H1 (cell line): ENCODE measurements at regions not wholly inside any gene's neighbourhood (a gene's known extent, or its start where the extent isn't known, plus 50 kb on each side); places are given as distances from the start of the nearest gene placed in this dataset.

Experiments used
- CTCF ChIA-PET: fragments of 300-600 bp; sonication (Branson Sonifier 250); formaldehyde crosslinking; loops from one replicate; lab custom pipeline; 2021; ENCODE audit not compliant: partially characterized antibody; lab: Charles Lee
- POLR2A ChIA-PET: fragments of 300-600 bp; sonication (Branson Sonifier 250); formaldehyde crosslinking; loops from one replicate; lab custom pipeline; 2021; ENCODE audit warnings: inconsistent platforms; ENCODE audit not compliant: partially characterized antibody; lab: Charles Lee
- DNase-seq, 2 experiments: peaks; one replicate each; pipeline versions ENCODE4 v3.0.0 to v3.0.0-alpha.2; 2010 to 2022; ENCODE audit warnings: low spot score in 2 of 2, low read depth in 1 of 2, mixed read lengths in 1 of 2
- FAIRE-seq: peaks from 2 replicates; lab custom pipeline; 2011; peaks lifted over from hg19 to GRCh38; lab: Jason Lieb, UNC
- H2AFZ ChIP-seq: 2 replicates; pipeline ENCODE4 v1.8.1; 2012; ENCODE audit warnings: low read length, inconsistent platforms
- H2AK5ac ChIP-seq: 2 replicates; pipeline ENCODE4 v1.6.1; 2013; ENCODE audit warnings: low read depth, low read length
- H2BK120ac ChIP-seq: replicated peaks from 2 replicates; pipeline ENCODE3; 2013; ENCODE audit warnings: low read depth, low read length, inconsistent platforms
- H2BK12ac ChIP-seq: 2 replicates; pipeline ENCODE4 v1.6.1; 2013; ENCODE audit warnings: low read depth, low read length
- H2BK15ac ChIP-seq: 2 replicates; pipeline ENCODE4 v1.6.1; 2013; ENCODE audit warnings: low read length
- H2BK20ac ChIP-seq: 2 replicates; pipeline ENCODE4 v1.6.1; 2013; ENCODE audit warnings: low read length
- H2BK5ac ChIP-seq: 2 replicates; pipeline ENCODE4 v1.6.1; 2013; ENCODE audit warnings: low read depth, low read length
- H3K14ac ChIP-seq: 2 replicates; pipeline ENCODE4 v1.6.1; 2013; ENCODE audit warnings: inconsistent platforms; ENCODE audit not compliant: insufficient read length
- H3K18ac ChIP-seq: 2 replicates; pipeline ENCODE4 v1.6.1; 2013; ENCODE audit warnings: low read length; ENCODE audit errors: extremely low read depth
- H3K23ac ChIP-seq: 2 replicates; pipeline ENCODE4 v1.6.1; 2013; ENCODE audit warnings: inconsistent platforms; ENCODE audit not compliant: insufficient read length
- H3K23me2 ChIP-seq: 2 replicates; pipeline ENCODE4 v1.6.1; 2013; ENCODE audit warnings: low read depth, low read length
- H3K27ac ChIP-seq: 2 replicates; pipeline ENCODE4 v1.6.1; 2011; ENCODE audit warnings: low read depth, low read length, inconsistent platforms
- H3K27me3 ChIP-seq, 4 experiments: replicated peaks in 1 of 4; 1 replicate in 1 of 4; 2 replicates in 3 of 4; pipeline versions ENCODE4 v1.6.1 to v1.8.1; 2011 to 2013; ENCODE audit warnings: low read length in 3 of 4, mild to moderate bottlenecking in 3 of 4, inconsistent platforms in 2 of 4, mixed read lengths in 2 of 4, moderate library complexity in 1 of 4; ENCODE audit not compliant: control insufficient read depth in 3 of 4, insufficient read depth in 3 of 4; ENCODE audit errors: extremely low read depth in 1 of 4
- H3K36me3 ChIP-seq, 4 experiments: 2 replicates each; pipeline versions ENCODE4 v1.6.1 to v1.8.1; 2011 to 2013; ENCODE audit warnings: mild to moderate bottlenecking in 4 of 4, low read length in 3 of 4, moderate library complexity in 2 of 4, control low read depth in 1 of 4, inconsistent platforms in 1 of 4; ENCODE audit not compliant: insufficient read depth in 4 of 4, control insufficient read depth in 2 of 4
- H3K4ac ChIP-seq: replicated peaks from 2 replicates; pipeline ENCODE3; 2013; ENCODE audit warnings: low read length, low read depth, mixed read lengths, inconsistent platforms; ENCODE audit not compliant: insufficient read length
- H3K4me1 ChIP-seq, 4 experiments: replicated peaks in 1 of 4; 1 replicate in 1 of 4; 2 replicates in 3 of 4; pipeline versions ENCODE4 v1.6.1 to v1.8.1; 2011 to 2013; ENCODE audit warnings: low read length in 3 of 4, inconsistent platforms in 2 of 4, mixed read lengths in 1 of 4; ENCODE audit not compliant: insufficient read depth in 4 of 4, control insufficient read depth in 3 of 4
- H3K4me2 ChIP-seq, 2 experiments: 2 replicates each; pipeline versions ENCODE4 v1.6.1 to v1.8.1; 2011 to 2013; ENCODE audit warnings: low read depth in 2 of 2, low read length in 2 of 2, control low read depth in 1 of 2, inconsistent platforms in 1 of 2, mild to moderate bottlenecking in 1 of 2; ENCODE audit not compliant: insufficient read depth in 1 of 2
- H3K4me3 ChIP-seq, 4 experiments: fragments of 200-600, 300-600 bp in 1 of 4; sonication (generic), shearing (Covaris generic), sonication (Bioruptor Twin) in 1 of 4; 2 replicates each; pipeline versions ENCODE4 v1.5.1 to v1.8.1; 2011 to 2016; ENCODE audit warnings: low read length in 4 of 4, low read depth in 3 of 4, control low read depth in 2 of 4, inconsistent platforms in 2 of 4, mild to moderate bottlenecking in 2 of 4, mixed read lengths in 1 of 4, moderate library complexity in 1 of 4; ENCODE audit not compliant: insufficient read depth in 2 of 4; ENCODE audit errors: extremely low read depth in 1 of 4
- H3K56ac ChIP-seq: replicated peaks from 2 replicates; pipeline ENCODE3; 2013; ENCODE audit warnings: low read depth, mild to moderate bottlenecking, mixed read lengths, low read length, inconsistent platforms; ENCODE audit not compliant: insufficient read length
- H3K79me1 ChIP-seq: 2 replicates; pipeline ENCODE4 v1.6.1; 2013; ENCODE audit warnings: low read depth, low read length, control low read depth
- H3K79me2 ChIP-seq, 2 experiments: 2 replicates each; pipeline versions ENCODE4 v1.6.1 to v1.8.1; 2012 to 2013; ENCODE audit warnings: low read length in 2 of 2, mild to moderate bottlenecking in 2 of 2, inconsistent platforms in 1 of 2; ENCODE audit not compliant: insufficient read depth in 2 of 2, control insufficient read depth in 1 of 2
- H3K9ac ChIP-seq, 4 experiments: replicated peaks in 1 of 4; 1 replicate in 1 of 4; 2 replicates in 3 of 4; pipeline versions ENCODE4 v1.6.1 to v1.8.1; 2011 to 2013; ENCODE audit warnings: low read depth in 3 of 4, low read length in 3 of 4, control low read depth in 2 of 4, mild to moderate bottlenecking in 2 of 4, moderate library complexity in 2 of 4, inconsistent platforms in 1 of 4; ENCODE audit errors: extremely low read depth in 1 of 4
- H3K9me3 ChIP-seq, 2 experiments: 2 replicates each; pipeline versions ENCODE4 v1.6.1 to v1.8.1; 2012 to 2013; ENCODE audit warnings: mild to moderate bottlenecking in 2 of 2, moderate library complexity in 2 of 2, control low read depth in 1 of 2, inconsistent platforms in 1 of 2, low read depth in 1 of 2, low read length in 1 of 2, mixed read lengths in 1 of 2; ENCODE audit not compliant: insufficient read depth in 2 of 2
- H4K20me1 ChIP-seq, 2 experiments: replicated peaks in 1 of 2; 2 replicates each; pipeline versions ENCODE3 to v1.8.1; 2011 to 2013; ENCODE audit warnings: inconsistent platforms in 2 of 2, low read length in 2 of 2, mild to moderate bottlenecking in 1 of 2; ENCODE audit not compliant: insufficient read depth in 2 of 2, control insufficient read depth in 1 of 2
- H4K5ac ChIP-seq: 2 replicates; pipeline ENCODE4 v1.6.1; 2013; ENCODE audit warnings: low read length, low read depth, mixed read lengths, inconsistent platforms; ENCODE audit not compliant: insufficient read length
- H4K8ac ChIP-seq: 2 replicates; pipeline ENCODE4 v1.8.0; 2013; ENCODE audit warnings: mild to moderate bottlenecking, moderate library complexity, low read length, inconsistent platforms; ENCODE audit not compliant: insufficient read depth; ENCODE audit errors: extremely low read depth
- H4K91ac ChIP-seq: replicated peaks from 2 replicates; pipeline ENCODE3; 2013; ENCODE audit warnings: low read length, mixed read lengths, inconsistent platforms; ENCODE audit not compliant: insufficient read length
- BCL11A ChIP-seq, 2 experiments: IDR thresholded peaks; one replicate each; pipeline ENCODE4 v1.6.1; 2011; ENCODE audit warnings: low read depth in 2 of 2, low read length in 2 of 2, mild to moderate bottlenecking in 2 of 2
- CEBPB ChIP-seq: IDR thresholded peaks from 2 replicates; pipeline ENCODE4 v1.6.1; 2012; ENCODE audit warnings: low read depth, low read length
- CTCF ChIP-seq, 3 experiments: IDR thresholded peaks; 1 replicate in 2 of 3; 2 replicates in 1 of 3; pipeline versions ENCODE4 v1.5.1 to v1.6.1; 2011; ENCODE audit warnings: low read length in 3 of 3, mild to moderate bottlenecking in 3 of 3, inconsistent platforms in 2 of 3, low read depth in 1 of 3, moderate library complexity in 1 of 3; ENCODE audit not compliant: insufficient read depth in 1 of 3; ENCODE audit errors: control extremely low read depth in 1 of 3
- FOSL1 ChIP-seq: IDR thresholded peaks from 2 replicates; pipeline ENCODE4 v1.6.1; 2011; ENCODE audit warnings: mild to moderate bottlenecking, low read depth, low read length, moderate library complexity; ENCODE audit not compliant: insufficient read depth
- HDAC2 ChIP-seq, 2 experiments: fragments of 300-600 bp in 1 of 2; sonication (generic) in 1 of 2; IDR thresholded peaks; 2 replicates each; pipeline ENCODE4 v1.6.1; 2011 to 2012; ENCODE audit warnings: low read depth in 2 of 2, low read length in 2 of 2, mild to moderate bottlenecking in 2 of 2, moderate library complexity in 2 of 2, borderline replicate concordance in 1 of 2, inconsistent platforms in 1 of 2
- KDM1A ChIP-seq: fragments of 200-600, 300-600 bp; sonication (generic); IDR thresholded peaks from 2 replicates; pipeline ENCODE4 v1.7.1; 2016; ENCODE audit warnings: mild to moderate bottlenecking, low read length, borderline replicate concordance
- NANOG ChIP-seq: IDR thresholded peaks from 2 replicates; pipeline ENCODE4 v1.6.1; 2011; ENCODE audit warnings: low read length, low read depth, mild to moderate bottlenecking, inconsistent platforms; ENCODE audit not compliant: insufficient read depth, poor library complexity, severe bottlenecking
- PHF8 ChIP-seq: fragments of 200-600 bp; sonication (generic); conservative IDR thresholded peaks from 2 replicates; pipeline ENCODE4 v1.7.1; 2012; ENCODE audit warnings: low read depth, mild to moderate bottlenecking, inconsistent platforms, low read length, moderate library complexity
- RAD21 ChIP-seq, 2 experiments: IDR thresholded peaks in 1 of 2; conservative IDR thresholded peaks in 1 of 2; 2 replicates each; pipeline ENCODE4 v1.6.1; 2011; ENCODE audit warnings: low read depth in 2 of 2, low read length in 2 of 2, improper control_type of control experiment in 1 of 2, inconsistent platforms in 1 of 2, mild to moderate bottlenecking in 1 of 2, moderate library complexity in 1 of 2
- SIX5 ChIP-seq: IDR thresholded peaks from 2 replicates; pipeline ENCODE4 v1.6.1; 2011; ENCODE audit warnings: mild to moderate bottlenecking, low read depth, low read length
- TAF1 ChIP-seq: IDR thresholded peaks from 2 replicates; pipeline ENCODE4 v1.6.1; 2011; ENCODE audit warnings: mild to moderate bottlenecking, low read depth, low read length
- TCF12 ChIP-seq: IDR thresholded peaks from 2 replicates; pipeline ENCODE4 v1.6.1; 2011; ENCODE audit warnings: low read depth, mild to moderate bottlenecking, low read length
- WGBS, 2 experiments: shearing (Covaris generic) in 1 of 2; methylation state at CpG; one replicate each; pipeline versions ENCODE4 v1.1.6 to v1.1.7; 2013 to 2015; ENCODE audit warnings: low lambda C conversion rate in 2 of 2, mixed read lengths in 2 of 2, inconsistent platforms in 1 of 2, low coverage in 1 of 2, missing lambda C conversion rate in 1 of 2; ENCODE audit not compliant: insufficient replicate concordance in 2 of 2, insufficient coverage in 1 of 2, insufficient read length in 1 of 2; ENCODE audit errors: extremely low coverage in 1 of 2, missing lambda C conversion rate in 1 of 2; 5-methylcytosine and 5-hydroxymethylcytosine counted together

GRCh38 chr10:65754112-65754511 is 1171.7 kb upstream of the LRRTM3 start:
- no peak overlapping the region for H2AK5ac ChIP-seq
- H3K4ac ChIP-seq = no peak overlapping the region
- no peak overlapping the region for H2BK15ac ChIP-seq
- 69% methylated on average over 2 of the region's 2 CpGs; no CpG with 5 or more reads in 1 of the 2 experiments for WGBS, 2 experiments
- CTCF ChIA-PET = interaction anchor here (0.6 kb wide), 1 partner anchor 584 kb away, joined by 3 read pairs; no protein-coding TSS in a partner anchor
- no peak overlapping the region for H2AFZ ChIP-seq
- no peak overlapping the region for H3K23ac ChIP-seq
- no peak overlapping the region for H3K4me2 ChIP-seq
- no peak overlapping the region for H4K5ac ChIP-seq
- H3K9me3 ChIP-seq = no peaks in the 10 kb centered on the region
- no peaks in the 10 kb centered on the region for H3K4me1 ChIP-seq
- no peak overlapping the region for H3K18ac ChIP-seq
- H3K36me3 ChIP-seq = no peaks in the 10 kb centered on the region
- no peak overlapping the region for H4K8ac ChIP-seq
- no peak overlapping the region for H3K9ac ChIP-seq
- DNase-seq (no peak), FAIRE-seq (no peak)
- no peak overlapping the region for H2BK5ac ChIP-seq
- no peak overlapping the region for H3K56ac ChIP-seq
- H4K20me1 ChIP-seq = no peaks in the 10 kb centered on the region
- H3K27me3 ChIP-seq = no peaks in the 10 kb centered on the region
- H3K79me2 ChIP-seq = no peaks in the 10 kb centered on the region
- H3K4me3 ChIP-seq = no peak overlapping the region
- no peak overlapping the region for H2BK12ac ChIP-seq
- no peaks in the 10 kb centered on the region for H3K23me2 ChIP-seq
- H3K14ac ChIP-seq = no peak overlapping the region
- H3K79me1 ChIP-seq = no peaks in the 10 kb centered on the region
- no peak overlapping the region for H2BK20ac ChIP-seq
- no peak overlapping the region for H3K27ac ChIP-seq
- no peak overlapping the region for H2BK120ac ChIP-seq
- POLR2A ChIA-PET = no interaction called here
- no peak overlapping the region for H4K91ac ChIP-seq
- no peak for TF ChIP-seq CEBPB
- no peak for TF ChIP-seq SIX5
- TF ChIP-seq TAF1 = no peak
- no peak for TF ChIP-seq BCL11A (IDR thresholded peaks at IDR 0.05; ENCODE audit: low read depth in 2 of 2, low read length in 2 of 2)
- TF ChIP-seq KDM1A = no peak
- no peak for TF ChIP-seq TCF12
- no peak for TF ChIP-seq HDAC2 (IDR thresholded peaks at IDR 0.05; ENCODE audit: borderline replicate concordance in 1 of 2, low read depth in 2 of 2, low read length in 2 of 2)
- no peak for TF ChIP-seq PHF8
- no peak for TF ChIP-seq CTCF (IDR thresholded peaks at IDR 0.05; ENCODE audit: control extremely low read depth in 1 of 3, insufficient read depth in 1 of 3, low read depth in 1 of 3, low read length in 3 of 3)
- TF ChIP-seq NANOG = no peak
- no peak for TF ChIP-seq RAD21 (IDR thresholded peaks at IDR 0.05 in 1 of 2, conservative IDR thresholded peaks at IDR 0.05 in 1 of 2; ENCODE audit: low read depth in 2 of 2, low read length in 2 of 2)
- no peak for TF ChIP-seq FOSL1
